PC-9 (cell line): ENCODE measurements at regions not wholly inside any gene's neighbourhood (a gene's known extent, or its start where the extent isn't known, plus 50 kb on each side); places are given as distances from the start of the nearest gene placed in this dataset.

ENCODE experiments used
- CTCF ChIP-seq: fragments of 200-600 bp; sonication (generic); conservative IDR thresholded peaks from 2 replicates; pipeline ENCODE4 v1.6.1; 2017; ENCODE audit warnings: mixed run types, antibody characterized with exemption, mild to moderate bottlenecking, moderate library complexity
- EZH2 ChIP-seq: fragments of 200-600 bp; sonication (generic); IDR thresholded peaks from 2 replicates; pipeline ENCODE4 v1.8.0; 2017; ENCODE audit warnings: antibody characterized with exemption, low read depth

GRCh38 chr20:23166563-23166962 is 80.4 kb upstream of the CD93 start:
- TF ChIP-seq CTCF = no peak
- TF ChIP-seq EZH2 = no peak
